Prostate gland (tissue), 2 donors: ENCODE measurements at regions not wholly inside any gene's neighbourhood (a gene's known extent, or its start where the extent isn't known, plus 50 kb on each side); places are given as distances from the start of the nearest gene placed in this dataset.

Source experiments
- POLR2A ChIP-seq: fragments of 450-650 bp; IDR thresholded peaks from one replicate; pipeline ENCODE4 v1.6.1; 2016; ENCODE audit warnings: antibody characterized with exemption, mild to moderate bottlenecking
- POLR2AphosphoS5 ChIP-seq: sonication (generic); formaldehyde crosslinking; IDR thresholded peaks from one replicate; pipeline ENCODE4 v1.6.1; 2017; ENCODE audit warnings: antibody characterized with exemption
- TF ChIP-seq, protein P1 (sequence below), 4 experiments: fragments of 200-600 bp in 2 of 4; fragments of 450-650 bp in 2 of 4; sonication (generic) in 2 of 4; IDR thresholded peaks; 1 replicate in 3 of 4; 2 replicates in 1 of 4; pipeline ENCODE4 v1.5.1; 2016 to 2019; ENCODE audit warnings: antibody characterized with exemption in 4 of 4, mild to moderate bottlenecking in 2 of 4, moderate library complexity in 2 of 4

DNA sequence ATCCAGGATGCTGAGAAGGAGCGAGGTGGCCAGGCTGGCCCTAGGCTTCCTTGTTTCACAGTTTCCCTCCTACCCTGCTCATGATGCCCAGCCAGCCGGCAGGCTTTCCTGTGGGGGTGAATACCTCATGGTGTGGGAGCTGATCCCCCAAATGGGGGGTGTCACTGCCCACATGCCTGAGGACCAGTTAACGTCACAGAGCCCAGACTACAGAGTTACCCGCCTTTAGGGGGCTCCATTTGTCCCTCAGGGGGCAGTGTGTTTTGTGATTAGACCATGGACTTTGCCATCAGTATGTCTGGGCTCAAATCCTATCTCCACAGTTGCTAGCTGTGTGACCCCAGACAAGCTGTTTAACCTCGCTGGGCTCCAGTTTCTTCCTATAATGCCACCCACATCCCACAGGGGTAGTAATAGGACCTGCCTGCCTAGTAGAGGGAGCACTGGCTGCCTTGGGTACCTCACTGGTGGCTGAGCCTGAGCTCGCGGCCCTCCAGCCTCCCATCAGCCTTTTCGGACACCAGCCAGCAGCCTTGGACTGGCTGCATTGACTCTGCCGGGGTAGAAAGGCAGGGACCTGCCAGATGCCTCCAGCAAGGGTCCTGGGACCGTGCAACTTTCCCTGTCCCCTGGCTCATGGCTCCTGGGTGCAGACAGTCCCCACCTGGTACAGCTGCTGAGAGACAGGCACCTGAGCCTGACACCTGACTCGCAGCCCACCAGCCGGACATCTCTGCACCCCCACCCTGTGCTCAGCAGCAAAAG is 87.5 kb upstream of the GSE1 start:
- TF ChIP-seq, protein P1, sequence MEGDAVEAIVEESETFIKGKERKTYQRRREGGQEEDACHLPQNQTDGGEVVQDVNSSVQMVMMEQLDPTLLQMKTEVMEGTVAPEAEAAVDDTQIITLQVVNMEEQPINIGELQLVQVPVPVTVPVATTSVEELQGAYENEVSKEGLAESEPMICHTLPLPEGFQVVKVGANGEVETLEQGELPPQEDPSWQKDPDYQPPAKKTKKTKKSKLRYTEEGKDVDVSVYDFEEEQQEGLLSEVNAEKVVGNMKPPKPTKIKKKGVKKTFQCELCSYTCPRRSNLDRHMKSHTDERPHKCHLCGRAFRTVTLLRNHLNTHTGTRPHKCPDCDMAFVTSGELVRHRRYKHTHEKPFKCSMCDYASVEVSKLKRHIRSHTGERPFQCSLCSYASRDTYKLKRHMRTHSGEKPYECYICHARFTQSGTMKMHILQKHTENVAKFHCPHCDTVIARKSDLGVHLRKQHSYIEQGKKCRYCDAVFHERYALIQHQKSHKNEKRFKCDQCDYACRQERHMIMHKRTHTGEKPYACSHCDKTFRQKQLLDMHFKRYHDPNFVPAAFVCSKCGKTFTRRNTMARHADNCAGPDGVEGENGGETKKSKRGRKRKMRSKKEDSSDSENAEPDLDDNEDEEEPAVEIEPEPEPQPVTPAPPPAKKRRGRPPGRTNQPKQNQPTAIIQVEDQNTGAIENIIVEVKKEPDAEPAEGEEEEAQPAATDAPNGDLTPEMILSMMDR (IDR thresholded peaks at IDR 0.05) = no peak
- TF ChIP-seq POLR2AphosphoS5 = no peak
- no peak for TF ChIP-seq POLR2A
